G401.6 (cell line): ENCODE measurements at regions not wholly inside any gene's neighbourhood (a gene's known extent, or its start where the extent isn't known, plus 50 kb on each side); places are given as distances from the start of the nearest gene placed in this dataset.
"Not testable (repeated sequence)": the region's sequence is repeated elsewhere in the genome, so short reads cannot be mapped to it uniquely, and the experiment has no call there.

ENCODE experiments used
- FAIRE-seq: peaks from 2 replicates; lab custom pipeline; 2012; peaks lifted over from hg19 to GRCh38; lab: Jason Lieb, UNC

DNA sequence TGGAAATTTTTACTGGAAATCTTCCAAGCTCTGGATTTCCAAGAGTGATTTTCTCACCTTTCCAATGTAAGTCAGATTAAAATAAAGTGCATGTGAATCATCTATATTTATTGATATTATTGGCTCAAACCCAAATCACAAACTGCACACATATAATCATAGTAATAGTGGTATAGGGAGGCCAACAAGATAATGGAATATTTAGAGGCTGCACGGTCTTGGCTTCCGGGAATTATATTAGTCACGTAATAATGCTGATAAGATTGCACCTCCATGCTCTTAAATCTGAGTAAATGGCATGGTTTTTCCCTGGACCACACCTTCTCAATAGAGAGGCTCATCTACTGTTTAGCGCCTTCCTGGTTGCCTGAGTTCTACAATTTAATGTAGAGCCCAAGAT is 567.1 kb upstream of the NR2F2 start:
- no peak for FAIRE-seq

- no peak for FAIRE-seq
These were observed 565.3 kb upstream of the NR2F2 start for GRCh38 chr15:95765161-95765560.

- FAIRE-seq = no peak
These were observed 560.3 kb upstream of the NR2F2 start for GRCh38 chr15:95770196-95770595.

DNA sequence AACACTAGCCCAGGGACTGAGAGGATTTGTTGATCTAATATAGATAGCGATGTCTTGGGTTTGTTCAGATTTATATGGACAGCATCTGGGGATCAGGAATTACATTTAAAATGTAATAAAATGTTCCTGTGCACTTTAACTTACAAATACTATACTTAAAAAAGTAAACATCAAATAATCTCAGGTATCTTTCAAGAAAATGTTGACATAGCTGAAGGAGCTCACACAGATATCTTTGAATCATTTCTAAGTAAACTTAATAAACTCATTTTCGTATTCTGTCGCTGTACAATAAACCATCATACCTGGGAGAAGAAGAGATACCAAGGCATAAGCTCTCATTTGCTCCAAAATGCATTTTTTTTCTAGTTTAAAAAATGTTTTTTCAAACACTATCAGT is 557.5 kb upstream of the NR2F2 start:
- FAIRE-seq = no peak

GRCh38 chr15:95784508-95784907 is 546.0 kb upstream of the NR2F2 start:
- FAIRE-seq = no peak

GRCh38 chr15:95785276-95785675 is 545.2 kb upstream of the NR2F2 start:
- FAIRE-seq = not testable (repeated sequence)

DNA sequence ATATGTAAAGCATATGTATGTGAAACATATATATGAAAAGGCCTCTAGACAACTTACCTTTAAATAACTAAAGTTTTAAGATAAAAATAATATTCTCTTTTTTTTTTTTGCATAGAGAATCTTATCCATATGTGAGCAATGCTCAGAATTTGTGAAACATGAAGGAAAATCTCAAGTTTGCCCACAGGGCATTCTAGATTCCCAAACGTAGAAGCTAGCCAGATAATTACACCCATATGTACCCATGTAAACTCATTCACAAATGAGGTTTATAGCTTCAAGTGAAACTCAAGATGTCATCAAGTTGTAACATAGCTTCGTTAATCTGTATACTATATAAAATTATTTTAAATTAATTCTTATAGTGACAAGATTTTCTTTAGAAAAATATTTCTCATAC is 537.3 kb upstream of the NR2F2 start:
- FAIRE-seq = no peak

- FAIRE-seq = no peak
These were observed 535.1 kb upstream of the NR2F2 start for GRCh38 chr15:95795386-95795785.

DNA sequence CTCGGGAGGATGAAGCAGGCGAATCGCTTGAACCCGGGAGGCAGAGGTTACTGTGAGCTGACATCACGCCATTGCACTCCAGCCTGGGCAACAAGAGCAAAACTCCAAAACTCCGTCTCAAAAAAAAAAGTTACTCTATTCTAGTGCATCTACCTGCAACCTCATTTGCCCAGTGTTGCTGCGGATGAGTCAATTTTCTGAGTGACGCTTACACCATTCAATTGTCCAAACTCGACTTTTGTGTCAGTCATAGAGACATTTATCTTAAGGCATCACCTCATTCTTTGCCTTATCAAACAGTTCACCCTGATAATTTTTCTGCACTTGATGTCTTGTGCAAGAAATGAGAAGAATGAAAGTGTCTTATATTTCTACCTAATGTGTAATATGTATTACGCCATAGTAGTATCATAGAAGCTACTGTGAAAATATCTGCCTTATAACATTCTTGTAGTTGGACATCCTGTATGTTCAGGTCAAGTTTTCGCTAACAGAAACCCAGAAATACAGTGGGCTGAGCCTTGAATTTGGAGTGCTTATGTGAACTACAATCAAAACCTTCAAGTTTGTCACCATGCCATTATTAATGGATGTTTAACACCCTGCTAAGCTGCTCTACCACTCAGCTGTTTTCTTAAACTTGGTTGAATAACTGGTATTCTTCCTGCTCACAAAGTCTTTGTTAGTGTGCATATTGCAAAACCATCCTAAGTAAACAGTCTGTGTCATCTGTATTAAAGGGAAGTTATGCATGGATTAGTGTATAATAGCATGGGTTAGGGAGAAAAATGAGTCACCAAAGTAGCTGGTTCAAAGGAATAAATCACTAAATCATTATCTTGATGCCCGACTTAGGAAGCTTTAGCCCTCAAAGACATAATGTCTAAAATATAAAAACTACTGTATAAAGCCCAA is 531.0 kb upstream of the NR2F2 start:
- FAIRE-seq = no peak

GRCh38 chr15:95804484-95804883 is 526.0 kb upstream of the NR2F2 start:
- no peak for FAIRE-seq

- no peak for FAIRE-seq
These were observed 518.0 kb upstream of the NR2F2 start for GRCh38 chr15:95812491-95812890.

- FAIRE-seq = no peak
These were observed 515.6 kb upstream of the NR2F2 start for GRCh38 chr15:95814908-95815307.

GRCh38 chr15:95816591-95816990 is 513.9 kb upstream of the NR2F2 start:
- FAIRE-seq = no peak

DNA sequence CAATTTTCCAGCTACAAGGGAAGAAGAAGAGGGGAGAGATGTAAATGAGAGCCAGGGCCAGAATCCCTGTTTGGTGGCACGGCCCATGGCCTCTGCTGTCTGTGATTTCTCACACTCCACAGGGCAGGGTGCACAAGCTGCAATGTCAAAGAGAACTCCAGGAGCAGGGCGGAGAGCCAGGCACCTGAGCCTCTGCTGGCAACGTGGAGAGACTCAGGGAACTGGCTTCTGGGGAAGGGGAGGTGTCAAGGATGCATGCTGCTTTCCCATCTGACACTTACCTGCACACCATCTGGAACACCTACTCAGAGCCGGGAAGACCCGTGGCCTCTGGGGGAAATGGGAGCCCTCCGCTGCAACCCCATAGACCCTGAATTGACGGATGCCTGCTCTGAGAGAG is 507.5 kb upstream of the NR2F2 start:
- FAIRE-seq = no peak

DNA sequence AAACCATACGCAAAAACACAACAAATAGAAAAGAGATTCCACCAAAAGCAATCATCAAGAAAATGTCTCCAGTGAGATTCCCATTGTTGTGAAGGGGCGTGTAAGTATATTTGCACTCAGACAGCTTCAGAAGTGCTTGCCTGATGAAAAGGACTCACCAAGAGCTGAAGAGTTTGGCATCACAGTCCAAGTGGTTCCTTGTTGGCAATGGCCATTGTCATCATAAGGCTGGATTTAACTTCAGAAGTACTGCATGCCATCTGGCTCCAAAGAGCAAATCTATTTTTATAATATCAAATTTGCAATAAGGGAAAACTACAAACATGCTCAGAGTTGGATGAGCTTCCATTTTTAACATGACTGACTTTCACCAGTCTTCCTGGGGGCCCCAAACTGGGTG is 505.3 kb upstream of the NR2F2 start:
- FAIRE-seq = no peak

GRCh38 chr15:95825671-95826411 is 504.7 kb upstream of the NR2F2 start:
- no peak for FAIRE-seq

- FAIRE-seq = no peak
These were observed 503.9 kb upstream of the NR2F2 start for GRCh38 chr15:95826412-95827195.

DNA sequence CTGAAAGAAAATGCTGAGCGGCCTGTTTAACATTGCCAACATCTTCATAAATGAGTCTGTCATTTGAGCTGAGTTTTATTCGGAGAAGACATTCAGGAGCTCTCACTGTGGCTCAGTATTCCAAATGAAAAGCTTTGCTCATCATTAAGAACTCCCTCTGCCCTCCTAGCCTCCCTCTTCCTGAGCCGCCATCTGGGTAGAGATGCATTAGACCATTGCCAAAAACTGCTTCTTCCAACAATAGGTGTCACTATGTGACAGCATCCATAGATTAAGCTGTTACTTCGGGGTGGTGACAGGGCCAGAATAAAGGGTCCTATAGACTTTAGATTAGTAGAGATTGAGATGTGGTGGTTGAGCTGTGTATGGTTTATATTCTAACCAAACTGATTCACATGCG is 501.4 kb upstream of the NR2F2 start:
- no peak for FAIRE-seq

GRCh38 chr15:95830281-95830680 is 500.2 kb upstream of the NR2F2 start:
- no peak for FAIRE-seq

GRCh38 chr15:95832668-95833067 is 497.8 kb upstream of the NR2F2 start:
- no peak for FAIRE-seq

- no peak for FAIRE-seq
These were observed 496.3 kb upstream of the NR2F2 start for GRCh38 chr15:95834028-95834804.

DNA sequence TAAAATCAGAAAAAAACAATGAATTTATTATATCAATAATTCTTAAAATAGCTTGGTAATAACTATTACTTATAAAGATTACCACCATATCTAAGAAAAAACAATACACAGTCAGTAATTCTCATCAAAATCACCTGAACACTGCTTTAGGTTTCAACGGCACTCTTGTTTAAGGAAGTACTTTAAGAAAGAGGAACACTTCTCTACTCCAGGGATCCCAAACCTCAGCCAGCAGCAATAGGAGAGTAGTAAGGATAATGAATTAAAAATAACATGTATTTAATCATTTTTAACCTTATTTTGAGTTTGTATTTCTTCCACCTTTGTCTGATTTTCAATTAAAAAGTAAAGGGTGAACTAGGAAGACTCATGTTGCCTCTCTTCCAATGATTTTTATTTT is 494.0 kb upstream of the NR2F2 start:
- no peak for FAIRE-seq
